ENCODE measurements at regions not wholly inside any gene's neighbourhood (a gene's known extent, or its start where the extent isn't known, plus 50 kb on each side); places are given as distances from the start of the nearest gene placed in this dataset.

GRCh38 chr3:17845026-17845812 lies 102.8 kb upstream of the TBC1D5 start:
- ChIA-PET CTCF (interaction anchor here (1.3 to 1.6 kb wide), 2 partner anchors 13 to 432 kb away, joined by 3 to 4 read pairs; no protein-coding TSS in a partner anchor), POLR2A (no interaction called here)
- Histone ChIP-seq H3K4me1 (no peaks in the 10 kb centered on the region), H3K9me3 (no peaks in the 10 kb centered on the region; the same call in 2 of the 3 replicates), H3K4me3 (no peak overlapping the region), H3K27ac (no peak overlapping the region), H3K4me2 (no peak overlapping the region)
- DNase-seq (ENCODE audit: low read depth in 1 of 2, low spot score in 1 of 2), result no peak
- no peak for FAIRE-seq
- TF ChIP-seq HMGXB4 (CRISPR knock-in tag; IDR thresholded peaks at IDR 0.05; ENCODE audit: borderline replicate concordance) (no peak), SMC3 (IDR thresholded peaks at IDR 0.05) (no peak), USF2 (IDR thresholded peaks at IDR 0.05) (no peak), REST (IDR thresholded peaks at IDR 0.05) (no peak), NPAS2 (CRISPR knock-in tag; IDR thresholded peaks at IDR 0.05; ENCODE audit: borderline replicate concordance) (no peak), RARB (CRISPR knock-in tag; IDR thresholded peaks at IDR 0.05) (no peak), NR3C1 (IDR thresholded peaks at IDR 0.05) (no peak), HDAC2 (IDR thresholded peaks at IDR 0.05) (no peak), PHF8 (IDR thresholded peaks at IDR 0.05; ENCODE audit: borderline replicate concordance, low read depth) (no peak), RFX5 (IDR thresholded peaks at IDR 0.05) (no peak), MAFK (IDR thresholded peaks at IDR 0.05; ENCODE audit: partially characterized antibody) (no peak), KDM5A (IDR thresholded peaks at IDR 0.05) (no peak), HOXB13 (CRISPR knock-in tag; IDR thresholded peaks at IDR 0.05; ENCODE audit: low read depth) (no peak), JUN (IDR thresholded peaks at IDR 0.05) (no peak), E2F6 (IDR thresholded peaks at IDR 0.05; ENCODE audit: borderline replicate concordance, low read depth) (no peak), JUNB (IDR thresholded peaks at IDR 0.05) (no peak)
- ATAC-seq, result no peak
- WGBS (ENCODE audit: missing lambda C conversion rate), result 38% methylated on average over 5 of the region's 5 CpGs

GRCh38 chr3:17844236-17844635 lies 101.8 kb upstream of the TBC1D5 start:
- ChIA-PET POLR2A (interaction anchor here (0.7 kb wide), 1 partner anchor 275 kb away, joined by 4 read pairs; no protein-coding TSS in a partner anchor), CTCF (interaction anchor here (0.6 to 4.7 kb wide), 4 partner anchors 12 to 439 kb away, joined by 3 to 32 read pairs (median 4); no protein-coding TSS in a partner anchor)
- 76% methylated on average over 3 of the region's 3 CpGs for WGBS (ENCODE audit: missing lambda C conversion rate)
- Histone ChIP-seq H3K4me2 (no peak overlapping the region), H3K27ac (no peak overlapping the region), H3K9me3 (no peaks in the 10 kb centered on the region; the same call in 2 of the 3 replicates), H3K4me3 (no peak overlapping the region), H3K4me1 (no peaks in the 10 kb centered on the region)
- ATAC-seq (no peak), FAIRE-seq (no peak), DNase-seq (ENCODE audit: low read depth in 1 of 2, low spot score in 1 of 2) (no peak)
- TF ChIP-seq SREBF2 (IDR thresholded peaks at IDR 0.05) (no peak), HOXB5 (CRISPR knock-in tag; IDR thresholded peaks at IDR 0.05) (no peak), KDM5A (IDR thresholded peaks at IDR 0.05) (no peak), CEBPB (IDR thresholded peaks at IDR 0.05) (no peak), ATOH8 (CRISPR knock-in tag; IDR thresholded peaks at IDR 0.05; ENCODE audit: low read depth) (no peak), KDM1A (IDR thresholded peaks at IDR 0.05; ENCODE audit: low read depth) (no peak), RFX5 (IDR thresholded peaks at IDR 0.05) (no peak), HOXA7 (CRISPR knock-in tag; IDR thresholded peaks at IDR 0.05) (no peak), EP300 (IDR thresholded peaks at IDR 0.05) (no peak), CTCF (IDR thresholded peaks at IDR 0.05) (no peak), PHF8 (IDR thresholded peaks at IDR 0.05; ENCODE audit: borderline replicate concordance, low read depth) (no peak), CBX8 (IDR thresholded peaks at IDR 0.05) (no peak), HEYL (CRISPR knock-in tag; IDR thresholded peaks at IDR 0.05) (no peak), GATA3 (IDR thresholded peaks at IDR 0.05; ENCODE audit: borderline replicate concordance) (no peak), NR3C1 (IDR thresholded peaks at IDR 0.05) (no peak)

Data from A549 (cell line).